Stomach (tissue), 8 donors: ENCODE measurements at regions not wholly inside any gene's neighbourhood (a gene's known extent, or its start where the extent isn't known, plus 50 kb on each side); places are given as distances from the start of the nearest gene placed in this dataset.
"Not testable (repeated sequence)": the region's sequence is repeated elsewhere in the genome, so short reads cannot be mapped to it uniquely, and the experiment has no call there.

Source experiments
- DNase-seq, 2 donors: peaks; one replicate each; pipeline versions ENCODE4 v3.0.0 to v3.0.0-alpha.2; 2013 to 2019
- H3K27ac ChIP-seq, 5 donors: fragments of 200-600 bp in 4 of 5; sonication (generic) in 4 of 5; one replicate each; pipeline ENCODE4 v1.5.1; 2013 to 2019; ENCODE audit warnings: mild to moderate bottlenecking in 1 of 5, moderate library complexity in 1 of 5
- H3K27me3 ChIP-seq, 3 donors: fragments of 200-600 bp; sonication (generic); one replicate each; pipeline ENCODE4 v1.5.1; 2017 to 2019; ENCODE audit warnings: mixed run types in 1 of 3
- H3K36me3 ChIP-seq, 4 donors: fragments of 200-600 bp; sonication (generic); 1 replicate in 3 of 4; 2 replicates in 1 of 4; pipeline ENCODE4 v1.5.1; 2016 to 2019
- H3K4me1 ChIP-seq, 4 donors: fragments of 200-600 bp; sonication (generic); one replicate each; pipeline ENCODE4 v1.5.1; 2016 to 2019
- H3K4me3 ChIP-seq, 4 donors: fragments of 200-600 bp; sonication (generic) in 3 of 4; one replicate each; pipeline ENCODE4 v1.5.1; 2016 to 2019; ENCODE audit warnings: mild to moderate bottlenecking in 1 of 4
- H3K9me3 ChIP-seq, 4 donors: fragments of 200-600 bp; sonication (generic); one replicate each; pipeline ENCODE4 v1.5.1; 2016 to 2019
- EP300 ChIP-seq: sonication (generic); formaldehyde crosslinking; IDR thresholded peaks from one replicate; pipeline ENCODE4 v1.6.1; 2017; ENCODE audit warnings: antibody characterized with exemption
- POLR2A ChIP-seq, 4 donors: fragments of 450-650 bp; IDR thresholded peaks; one replicate each; pipeline ENCODE4 v1.6.1; 2016; ENCODE audit warnings: antibody characterized with exemption in 4 of 4, control low read depth in 2 of 4, mild to moderate bottlenecking in 1 of 4, moderate library complexity in 1 of 4
- POLR2AphosphoS5 ChIP-seq, 3 donors: sonication (generic); formaldehyde crosslinking; IDR thresholded peaks; one replicate each; pipeline ENCODE4 v1.6.1; 2016; ENCODE audit warnings: antibody characterized with exemption in 3 of 3
- WGBS, 5 donors: extraction: QIAGEN DNeasy Blood & Tissue Kit in 3 of 5; methylation state at CpG; one replicate each; pipeline versions ENCODE4 v1.1.5 to v1.1.7; 2013 to 2018; 5-methylcytosine and 5-hydroxymethylcytosine counted together
- intact Hi-C: fragments of 100-400 bp; cut with DNase I; formaldehyde crosslinking; loops from one replicate; pipeline ENCODE4 v1.15.1; 2023; ENCODE audit warnings: low total_unique reads
- TF ChIP-seq, protein P1 (sequence below), 7 experiments: fragments of 450-650 bp in 4 of 7; fragments of 200-600 bp in 3 of 7; sonication (generic) in 3 of 7; IDR thresholded peaks; one replicate each; pipeline ENCODE4 v1.5.1; 2016 to 2019; ENCODE audit warnings: antibody characterized with exemption in 7 of 7, control low read depth in 2 of 7, mild to moderate bottlenecking in 1 of 7
- donor health status: healthy with polysubstance abuse.
- donor health status: Bipolar disorder and iron deficiency.
- donor health status: healthy.

GRCh38 chr5:102666164-102666946 is 88.8 kb upstream of the PAM start:
- peak in 1 of 2 donors; percentile 52 for DNase-seq
- no peak for TF ChIP-seq POLR2A (IDR thresholded peaks at IDR 0.05)
- TF ChIP-seq EP300: no peak
- TF ChIP-seq, protein P1, sequence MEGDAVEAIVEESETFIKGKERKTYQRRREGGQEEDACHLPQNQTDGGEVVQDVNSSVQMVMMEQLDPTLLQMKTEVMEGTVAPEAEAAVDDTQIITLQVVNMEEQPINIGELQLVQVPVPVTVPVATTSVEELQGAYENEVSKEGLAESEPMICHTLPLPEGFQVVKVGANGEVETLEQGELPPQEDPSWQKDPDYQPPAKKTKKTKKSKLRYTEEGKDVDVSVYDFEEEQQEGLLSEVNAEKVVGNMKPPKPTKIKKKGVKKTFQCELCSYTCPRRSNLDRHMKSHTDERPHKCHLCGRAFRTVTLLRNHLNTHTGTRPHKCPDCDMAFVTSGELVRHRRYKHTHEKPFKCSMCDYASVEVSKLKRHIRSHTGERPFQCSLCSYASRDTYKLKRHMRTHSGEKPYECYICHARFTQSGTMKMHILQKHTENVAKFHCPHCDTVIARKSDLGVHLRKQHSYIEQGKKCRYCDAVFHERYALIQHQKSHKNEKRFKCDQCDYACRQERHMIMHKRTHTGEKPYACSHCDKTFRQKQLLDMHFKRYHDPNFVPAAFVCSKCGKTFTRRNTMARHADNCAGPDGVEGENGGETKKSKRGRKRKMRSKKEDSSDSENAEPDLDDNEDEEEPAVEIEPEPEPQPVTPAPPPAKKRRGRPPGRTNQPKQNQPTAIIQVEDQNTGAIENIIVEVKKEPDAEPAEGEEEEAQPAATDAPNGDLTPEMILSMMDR (IDR thresholded peaks at IDR 0.05): no peak
- no peak for TF ChIP-seq POLR2AphosphoS5 (IDR thresholded peaks at IDR 0.05)
- no peak overlapping the region for H3K4me3 ChIP-seq
- intact Hi-C loops: no loop called here
- 60 to 75% (median 65%) methylated on average over 4 of the region's 4 CpGs for whole genome bisulfite sequencing, 5 donors
- H3K27ac ChIP-seq: no peak overlapping the region
- no peaks in the 10 kb centered on the region for H3K9me3 ChIP-seq
- no peaks in the 10 kb centered on the region for H3K36me3 ChIP-seq
- peaks cover 0 to 9% (median 0%) of the 10 kb centered on the region in 4 donors for H3K4me1 ChIP-seq
- H3K27me3 ChIP-seq: no peaks in the 10 kb centered on the region

GRCh38 chr5:102668220-102668932 is 86.7 kb upstream of the PAM start:
- no peaks in the 10 kb centered on the region for H3K27me3 ChIP-seq
- H3K27ac ChIP-seq: no peak overlapping the region
- DNase-seq: peak in 1 of 2 donors; percentile 12
- TF ChIP-seq, protein P1 (IDR thresholded peaks at IDR 0.05): no peak
- TF ChIP-seq EP300 (no peak), POLR2A (IDR thresholded peaks at IDR 0.05) (no peak), POLR2AphosphoS5 (IDR thresholded peaks at IDR 0.05) (no peak)
- H3K4me1 ChIP-seq: peaks cover 0 to 9% (median 0%) of the 10 kb centered on the region in 4 donors
- intact Hi-C loops: no loop called here
- no peaks in the 10 kb centered on the region for H3K9me3 ChIP-seq
- no peaks in the 10 kb centered on the region for H3K36me3 ChIP-seq
- 53 to 66% (median 54%) methylated on average over 3 of the region's 3 CpGs for WGBS, 5 donors
- no peak overlapping the region for H3K4me3 ChIP-seq

GRCh38 chr5:102670224-102670836 is 84.8 kb upstream of the PAM start:
- 70 to 83% (median 72%) methylated on average over 9 of the region's 9 CpGs for WGBS, 5 donors
- H3K4me1 ChIP-seq: no peaks in the 10 kb centered on the region
- H3K27me3 ChIP-seq: no peaks in the 10 kb centered on the region
- no peaks in the 10 kb centered on the region for H3K9me3 ChIP-seq
- H3K4me3 ChIP-seq: no peak overlapping the region
- TF ChIP-seq POLR2A (IDR thresholded peaks at IDR 0.05) (no peak), POLR2AphosphoS5 (IDR thresholded peaks at IDR 0.05) (no peak), EP300 (no peak)
- TF ChIP-seq, protein P1 (IDR thresholded peaks at IDR 0.05): peak in 3 of 7 experiments; percentile 6 to 18 (median 18)
- intact Hi-C loops: no loop called here
- no peaks in the 10 kb centered on the region for H3K36me3 ChIP-seq
- H3K27ac ChIP-seq: no peak overlapping the region
- DNase-seq: peak in 1 of 2 donors; percentile 9

GRCh38 chr5:102671033-102671734 is 83.9 kb upstream of the PAM start:
- intact Hi-C loops, H3K36me3 ChIP-seq, H3K27me3 ChIP-seq, H3K27ac ChIP-seq, DNase-seq, H3K4me3 ChIP-seq, H3K9me3 ChIP-seq, H3K4me1 ChIP-seq: not testable (repeated sequence)
- WGBS, 5 donors: 81 to 91% (median 86%) methylated on average over 20 to 32 of the region's 32 CpGs
